IPS DF 6.9 (cell line): ENCODE measurements at regions not wholly inside any gene's neighbourhood (a gene's known extent, or its start where the extent isn't known, plus 50 kb on each side); places are given as distances from the start of the nearest gene placed in this dataset.

ENCODE experiments used
- DNase-seq: peaks from one replicate; pipeline ENCODE4 v3.0.0-alpha.2; 2013; ENCODE audit warnings: low read depth, low spot score
- H3K27ac ChIP-seq: one replicate; pipeline ENCODE4 v1.5.1; 2013; ENCODE audit warnings: low read length, control low read depth
- H3K27me3 ChIP-seq: 2 replicates; pipeline ENCODE4 v1.6.1; 2013; ENCODE audit warnings: mild to moderate bottlenecking, low read length; ENCODE audit not compliant: control insufficient read depth, insufficient read depth
- H3K36me3 ChIP-seq: 2 replicates; pipeline ENCODE4 v1.6.1; 2013; ENCODE audit warnings: low read length; ENCODE audit not compliant: control insufficient read depth, insufficient read depth
- H3K4me1 ChIP-seq: 2 replicates; pipeline ENCODE4 v1.6.1; 2013; ENCODE audit warnings: low read length; ENCODE audit not compliant: control insufficient read depth, insufficient read depth
- H3K4me3 ChIP-seq: 2 replicates; pipeline ENCODE4 v1.5.1; 2013; ENCODE audit warnings: mild to moderate bottlenecking, low read length
- H3K9me3 ChIP-seq: 2 replicates; pipeline ENCODE4 v1.6.1; 2013; ENCODE audit warnings: low read length, inconsistent platforms; ENCODE audit not compliant: control insufficient read depth, insufficient read depth
- WGBS: extraction: QIAGEN DNeasy Blood & Tissue Kit; methylation state at CpG from one replicate; pipeline ENCODE4 v1.1.7; 2013; ENCODE audit warnings: mixed read lengths, missing lambda C conversion rate; ENCODE audit not compliant: insufficient read length, insufficient coverage; 5-methylcytosine and 5-hydroxymethylcytosine counted together

- H3K27ac ChIP-seq, result no peak overlapping the region
- no peaks in the 10 kb centered on the region for H3K27me3 ChIP-seq
- H3K4me1 ChIP-seq, result no peaks in the 10 kb centered on the region
- no peak for DNase-seq
- peaks cover 27% of the 10 kb centered on the region for H3K9me3 ChIP-seq
- no peaks in the 10 kb centered on the region for H3K36me3 ChIP-seq
- no CpG with 5 or more reads among the region's 10 CpGs for WGBS
- H3K4me3 ChIP-seq, result no peak overlapping the region
Measured at GRCh38 chr7:155868955-155869783, 56.9 kb upstream of the SHH start.

GRCh38 chr7:155867734-155868400 is 55.6 kb upstream of the SHH start:
- no peak for DNase-seq
- no CpG with 5 or more reads among the region's 6 CpGs for WGBS
- H3K36me3 ChIP-seq, result no peaks in the 10 kb centered on the region
- H3K27ac ChIP-seq, result no peak overlapping the region
- H3K9me3 ChIP-seq, result peaks cover 30% of the 10 kb centered on the region
- no peak overlapping the region for H3K4me3 ChIP-seq
- no peaks in the 10 kb centered on the region for H3K4me1 ChIP-seq
- H3K27me3 ChIP-seq, result no peaks in the 10 kb centered on the region

- H3K9me3 ChIP-seq, result peaks cover 31% of the 10 kb centered on the region
- WGBS, result no CpG with 5 or more reads among the region's 3 CpGs
- H3K27ac ChIP-seq, result no peak overlapping the region
- H3K36me3 ChIP-seq, result no peaks in the 10 kb centered on the region
- DNase-seq, result no peak
- no peak overlapping the region for H3K4me3 ChIP-seq
- no peaks in the 10 kb centered on the region for H3K4me1 ChIP-seq
- H3K27me3 ChIP-seq, result no peaks in the 10 kb centered on the region
Measured at GRCh38 chr7:155867280-155867679, 55.0 kb upstream of the SHH start.

GRCh38 chr7:155865830-155866525 is 53.7 kb upstream of the SHH start:
- no CpG with 5 or more reads among the region's 19 CpGs for WGBS
- no peaks in the 10 kb centered on the region for H3K4me1 ChIP-seq
- H3K36me3 ChIP-seq, result no peaks in the 10 kb centered on the region
- no peak overlapping the region for H3K4me3 ChIP-seq
- no peaks in the 10 kb centered on the region for H3K27me3 ChIP-seq
- no peak for DNase-seq
- H3K9me3 ChIP-seq, result peaks cover 32% of the 10 kb centered on the region
- no peak overlapping the region for H3K27ac ChIP-seq

GRCh38 chr7:155864991-155865690 is 52.9 kb upstream of the SHH start:
- no peak overlapping the region for H3K4me3 ChIP-seq
- no peak for DNase-seq
- no peak overlapping the region for H3K27ac ChIP-seq
- H3K4me1 ChIP-seq, result no peaks in the 10 kb centered on the region
- no CpG with 5 or more reads among the region's 11 CpGs for WGBS
- no peaks in the 10 kb centered on the region for H3K36me3 ChIP-seq
- H3K27me3 ChIP-seq, result no peaks in the 10 kb centered on the region
- H3K9me3 ChIP-seq, result peaks cover 33% of the 10 kb centered on the region

GRCh38 chr7:155864271-155864985 is 52.2 kb upstream of the SHH start:
- no peak overlapping the region for H3K4me3 ChIP-seq
- no peaks in the 10 kb centered on the region for H3K36me3 ChIP-seq
- no peak for DNase-seq
- no peak overlapping the region for H3K27ac ChIP-seq
- no peaks in the 10 kb centered on the region for H3K4me1 ChIP-seq
- WGBS, result no CpG with 5 or more reads among the region's 10 CpGs
- H3K27me3 ChIP-seq, result no peaks in the 10 kb centered on the region
- peaks cover 30% of the 10 kb centered on the region for H3K9me3 ChIP-seq

- WGBS, result no CpG with 5 or more reads among the region's 11 CpGs
- H3K4me3 ChIP-seq, result no peak overlapping the region
- H3K4me1 ChIP-seq, result no peaks in the 10 kb centered on the region
- DNase-seq, result no peak
- peaks cover 30% of the 10 kb centered on the region for H3K9me3 ChIP-seq
- no peaks in the 10 kb centered on the region for H3K36me3 ChIP-seq
- H3K27me3 ChIP-seq, result no peaks in the 10 kb centered on the region
- no peak overlapping the region for H3K27ac ChIP-seq
Measured at GRCh38 chr7:155863721-155864151, 51.5 kb upstream of the SHH start.

- Histone ChIP-seq H3K4me3 (no peak overlapping the region), H3K4me1 (no peaks in the 10 kb centered on the region), H3K36me3 (no peaks in the 10 kb centered on the region), H3K9me3 (peaks cover 37% of the 10 kb centered on the region), H3K27me3 (no peaks in the 10 kb centered on the region), H3K27ac (no peak overlapping the region)
- no peak for DNase-seq
- no CpG with 5 or more reads among the region's 12 CpGs for WGBS
Measured at GRCh38 chr7:155862123-155862892, 50.0 kb upstream of the SHH start.
